Fibroblast of skin of right biceps (primary cell): ENCODE measurements at regions not wholly inside any gene's neighbourhood (a gene's known extent, or its start where the extent isn't known, plus 50 kb on each side); places are given as distances from the start of the nearest gene placed in this dataset.
"Not testable (repeated sequence)": the region's sequence is repeated elsewhere in the genome, so short reads cannot be mapped to it uniquely, and the experiment has no call there.

Experiments used
- DNase-seq: peaks from one replicate; pipeline ENCODE4 v3.0.0-alpha.2; 2013

DNA sequence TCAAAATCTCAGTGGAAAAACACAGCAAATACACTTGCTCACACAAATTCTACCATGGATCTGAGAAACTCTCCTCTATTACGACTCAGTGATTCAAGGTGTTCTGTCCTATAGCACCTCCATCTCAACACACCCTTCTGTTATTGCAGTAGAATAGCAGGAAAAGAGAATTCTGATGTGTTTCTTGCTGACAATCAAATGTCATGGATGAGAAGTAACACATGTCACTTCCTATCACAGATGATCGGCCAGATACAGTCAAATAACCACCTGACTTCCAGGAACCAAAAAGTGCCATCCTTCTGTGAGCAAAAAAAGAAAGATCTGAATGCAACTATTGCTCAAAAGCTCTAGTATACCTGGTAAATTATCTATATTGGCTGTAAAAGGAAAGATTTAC lies 734.2 kb upstream of the GBE1 start:
- DNase-seq = no peak

DNA sequence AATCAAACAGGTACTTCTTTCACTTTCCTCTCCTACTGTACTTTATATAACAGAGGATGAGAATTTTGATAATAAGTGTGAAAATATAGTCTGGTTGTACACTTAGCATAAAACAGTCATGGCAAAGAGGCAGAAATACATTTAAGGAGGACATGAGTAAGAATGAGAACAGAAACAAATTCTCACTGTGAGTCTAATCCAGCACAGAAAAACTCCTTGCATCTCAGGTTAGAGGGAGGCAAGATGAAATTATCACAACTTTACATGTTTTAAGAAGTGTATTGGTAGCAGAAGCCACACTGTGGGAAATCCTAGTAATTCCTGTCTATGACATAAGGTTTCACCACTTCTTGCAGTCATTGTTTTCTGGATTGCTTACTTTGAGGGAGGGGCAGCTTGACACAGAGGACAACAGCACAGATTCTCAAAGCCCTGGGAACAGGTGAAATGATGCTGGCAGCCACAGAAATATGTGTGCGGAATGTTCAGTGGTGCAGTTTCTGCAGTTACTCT lies 733.6 kb upstream of the GBE1 start:
- no peak for DNase-seq

DNA sequence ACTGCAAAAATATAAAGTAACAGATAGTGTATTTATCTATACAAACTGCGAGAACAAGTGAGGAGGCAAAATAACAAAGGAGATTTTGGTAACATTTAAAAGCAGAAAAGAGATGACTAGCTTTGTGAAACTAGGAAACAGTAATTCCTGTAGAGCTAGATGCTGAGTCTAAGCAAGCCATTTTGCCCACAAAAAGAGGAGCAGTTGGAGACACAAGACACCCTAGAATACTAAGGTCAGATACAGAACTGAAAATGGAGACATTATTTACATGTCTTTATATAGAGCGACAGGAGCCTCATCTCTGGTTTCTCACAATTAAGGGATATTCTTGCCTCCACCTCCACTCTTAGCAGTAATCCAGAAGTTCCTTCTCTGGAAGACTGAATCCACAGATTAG lies 732.4 kb upstream of the GBE1 start:
- DNase-seq = no peak

DNA sequence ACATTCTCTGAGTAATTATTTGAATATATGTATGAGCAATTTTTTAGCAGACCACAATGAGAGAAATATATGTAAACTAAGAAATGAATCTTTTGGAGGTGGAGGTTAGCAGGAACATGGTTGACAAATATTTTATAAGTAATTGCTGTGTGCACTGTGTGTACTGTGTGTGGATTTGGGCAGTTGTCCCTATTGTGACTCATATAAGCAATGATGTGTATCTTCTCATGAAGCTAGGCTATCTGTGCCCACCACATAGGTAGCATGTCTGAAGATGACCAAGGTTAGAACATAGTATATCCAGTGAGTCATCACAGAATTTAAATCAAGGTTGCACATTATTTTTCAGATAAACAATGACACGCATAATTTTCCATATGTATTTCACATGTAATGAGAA lies 713.9 kb upstream of the GBE1 start:
- DNase-seq = peak; percentile 55

DNA sequence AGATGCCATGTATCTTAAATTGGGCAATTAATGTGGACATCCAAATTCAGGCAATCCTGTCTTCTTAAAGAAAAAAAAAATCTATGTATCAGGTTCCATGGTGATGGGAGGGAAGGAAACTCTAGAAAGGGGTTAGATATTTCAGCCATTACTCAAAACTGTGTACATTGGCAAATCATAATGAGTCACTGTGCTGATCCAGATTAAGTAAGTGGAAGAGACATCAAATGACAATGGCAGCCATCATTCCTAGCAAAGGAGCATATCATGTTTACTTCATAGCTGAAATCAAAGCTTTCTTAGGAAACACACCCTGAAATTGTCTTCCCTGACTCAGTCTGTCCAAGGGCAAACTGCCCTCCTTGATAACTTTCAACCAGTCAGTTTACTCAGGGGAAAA lies 713.3 kb upstream of the GBE1 start:
- DNase-seq = peak; percentile 71

DNA sequence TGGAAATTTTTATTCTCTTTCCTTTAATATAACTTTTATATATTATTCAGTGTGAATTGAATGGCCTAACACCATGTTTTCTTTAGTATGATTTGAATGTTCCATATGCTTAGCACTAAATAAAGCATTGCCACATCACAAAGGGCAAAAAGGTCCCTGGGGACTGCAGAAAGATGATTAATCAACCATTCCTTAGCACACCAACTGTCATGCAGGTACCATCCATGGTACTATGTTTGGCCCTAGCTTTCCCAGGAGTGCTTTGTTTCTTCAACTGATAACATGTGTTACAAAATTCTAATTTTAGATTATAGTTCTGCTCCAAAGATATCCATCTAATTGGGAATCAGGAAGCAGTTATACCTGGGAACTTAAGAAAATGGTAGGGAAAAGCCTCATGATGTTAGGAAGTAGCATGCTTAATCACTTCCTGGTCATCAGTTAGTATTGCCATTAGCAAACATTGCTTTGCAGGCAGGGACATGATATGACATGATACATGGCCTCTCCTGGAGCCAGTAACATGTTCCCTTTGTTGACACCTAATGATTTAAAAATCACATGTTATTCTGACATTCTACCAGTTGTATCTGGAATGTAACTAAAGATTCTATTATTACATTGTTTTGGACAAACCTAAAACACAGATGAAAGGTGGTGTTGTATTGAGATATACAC lies 712.6 kb upstream of the GBE1 start:
- DNase-seq = no peak

DNA sequence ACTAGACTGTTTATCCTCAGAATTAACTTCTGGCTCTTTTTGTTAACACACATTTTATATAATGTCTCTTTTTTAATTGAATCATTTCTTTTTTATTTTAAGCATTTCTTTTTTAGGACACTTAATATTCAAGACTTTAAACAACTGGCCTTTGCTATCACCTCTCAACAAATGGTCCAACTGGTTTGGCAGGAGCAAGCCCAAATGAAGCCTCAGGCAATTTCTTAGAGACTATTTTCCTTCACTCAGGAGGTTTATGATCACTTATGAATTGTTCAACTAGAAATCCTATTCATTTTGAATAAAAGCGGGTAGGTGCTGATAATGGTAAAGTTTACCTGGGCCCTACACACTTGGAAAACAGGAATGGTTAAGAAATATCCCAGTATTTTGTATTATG lies 705.6 kb upstream of the GBE1 start:
- DNase-seq = no peak

DNA sequence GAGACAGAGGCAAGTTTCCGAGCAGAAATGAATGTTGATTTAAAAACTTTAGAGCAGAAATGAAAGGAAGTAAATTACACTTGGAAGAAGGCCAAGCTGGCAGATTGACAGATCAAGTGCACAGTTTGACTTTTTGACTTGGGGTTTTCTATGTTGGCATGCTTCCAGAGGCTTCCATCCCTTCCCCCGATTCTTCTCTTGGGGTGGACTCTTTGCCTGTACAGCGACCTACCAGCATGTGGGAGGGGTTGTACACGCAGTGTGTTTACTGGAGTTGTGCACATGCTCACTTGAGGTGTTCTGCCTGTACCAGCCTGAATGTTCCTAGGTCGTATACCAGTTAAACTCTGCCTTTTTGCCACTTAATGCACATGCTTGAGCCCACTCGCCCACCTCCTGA lies 701.5 kb upstream of the GBE1 start:
- DNase-seq = no peak

DNA sequence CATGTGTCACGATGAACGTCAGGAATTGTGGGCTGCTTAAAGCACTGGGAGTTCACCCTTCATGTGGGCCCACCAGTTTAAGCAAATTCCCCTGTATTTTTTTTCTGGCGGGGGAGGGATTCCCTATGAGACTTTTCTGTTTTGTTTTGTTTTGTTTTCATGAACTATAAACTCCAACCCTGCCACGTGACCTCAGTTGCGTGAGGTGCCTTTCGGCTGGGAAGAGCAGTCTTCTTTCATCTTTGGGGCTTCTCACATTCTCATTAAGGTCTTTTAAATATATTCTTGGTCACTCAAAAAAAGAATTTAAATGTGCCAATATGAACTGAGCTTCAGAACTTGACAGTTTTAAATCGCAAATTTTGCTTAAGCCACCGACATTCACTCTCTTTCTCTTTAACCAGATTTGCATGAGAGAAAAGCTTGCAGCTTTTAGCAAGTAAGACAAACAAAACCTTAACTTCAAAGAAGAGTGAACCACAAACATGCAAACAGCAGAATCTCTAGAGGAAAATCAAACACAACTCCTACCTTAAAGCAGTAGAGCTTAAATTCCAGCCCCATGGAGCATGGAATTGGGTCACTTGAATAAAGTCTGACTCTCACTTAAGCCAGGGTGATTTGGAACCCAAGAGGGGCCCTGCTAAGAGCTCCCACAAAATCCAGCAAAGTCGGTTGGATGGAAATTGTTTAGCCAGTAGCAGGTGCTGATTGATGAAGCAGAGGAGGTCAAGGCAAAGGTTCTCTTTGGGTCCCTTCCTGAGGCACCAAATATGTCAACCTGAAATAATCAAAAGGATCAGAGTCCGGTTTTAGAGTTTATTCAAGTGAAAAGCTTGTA lies 699.8 kb upstream of the GBE1 start:
- DNase-seq = no peak

DNA sequence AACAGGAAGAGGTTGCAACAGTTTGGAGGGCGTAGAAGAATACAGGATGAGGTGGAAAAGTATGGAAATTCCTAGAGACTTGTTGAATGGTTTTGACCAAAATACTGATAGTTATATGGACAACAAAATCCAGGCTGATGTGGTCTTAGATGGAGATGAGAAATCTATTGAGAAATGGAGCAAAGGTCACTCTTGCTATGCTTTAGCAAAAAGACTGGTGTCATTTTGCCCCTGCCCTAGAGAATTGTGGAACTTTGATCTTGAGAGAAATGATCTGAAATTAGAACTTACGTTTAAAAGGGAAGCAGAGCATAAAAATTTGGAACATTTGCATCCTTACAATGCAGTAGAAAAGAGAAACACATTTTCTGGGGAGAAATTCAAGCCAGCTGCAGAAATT lies 686.9 kb upstream of the GBE1 start:
- no peak for DNase-seq

DNA sequence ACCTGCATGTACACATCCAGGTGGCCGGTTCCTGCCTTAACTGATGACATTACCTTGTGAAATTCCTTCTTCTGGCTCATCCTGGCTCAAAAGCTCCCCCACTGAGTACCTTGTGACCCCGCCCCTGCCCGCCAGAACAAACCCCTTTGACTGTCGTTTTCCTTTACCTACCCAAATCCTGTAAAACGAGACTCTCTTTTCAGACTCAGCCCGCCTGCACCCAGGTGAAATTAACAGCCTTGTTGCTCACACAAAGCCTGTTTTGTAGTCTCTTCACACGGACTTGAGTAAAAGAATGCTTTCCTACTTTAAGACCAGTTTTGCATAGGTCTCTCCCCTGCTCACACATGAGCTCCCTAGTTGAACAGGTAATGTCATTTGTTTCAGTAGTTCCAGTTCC lies 667.4 kb upstream of the GBE1 start:
- not testable (repeated sequence) for DNase-seq

DNA sequence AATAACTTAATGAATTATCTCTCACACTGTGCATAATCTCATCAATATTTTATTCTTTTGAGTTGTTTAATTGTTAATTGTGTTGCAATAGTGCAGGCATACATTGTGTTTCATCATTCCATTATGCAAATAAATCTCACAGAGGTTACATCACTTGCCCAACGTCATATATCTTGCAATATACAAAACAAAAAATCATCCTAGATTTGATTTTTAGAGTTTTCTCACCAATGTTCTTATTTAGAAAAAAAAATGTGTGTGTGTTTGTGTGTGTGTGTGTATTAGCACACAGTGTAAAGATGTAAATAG lies 662.5 kb upstream of the GBE1 start:
- no peak for DNase-seq

DNA sequence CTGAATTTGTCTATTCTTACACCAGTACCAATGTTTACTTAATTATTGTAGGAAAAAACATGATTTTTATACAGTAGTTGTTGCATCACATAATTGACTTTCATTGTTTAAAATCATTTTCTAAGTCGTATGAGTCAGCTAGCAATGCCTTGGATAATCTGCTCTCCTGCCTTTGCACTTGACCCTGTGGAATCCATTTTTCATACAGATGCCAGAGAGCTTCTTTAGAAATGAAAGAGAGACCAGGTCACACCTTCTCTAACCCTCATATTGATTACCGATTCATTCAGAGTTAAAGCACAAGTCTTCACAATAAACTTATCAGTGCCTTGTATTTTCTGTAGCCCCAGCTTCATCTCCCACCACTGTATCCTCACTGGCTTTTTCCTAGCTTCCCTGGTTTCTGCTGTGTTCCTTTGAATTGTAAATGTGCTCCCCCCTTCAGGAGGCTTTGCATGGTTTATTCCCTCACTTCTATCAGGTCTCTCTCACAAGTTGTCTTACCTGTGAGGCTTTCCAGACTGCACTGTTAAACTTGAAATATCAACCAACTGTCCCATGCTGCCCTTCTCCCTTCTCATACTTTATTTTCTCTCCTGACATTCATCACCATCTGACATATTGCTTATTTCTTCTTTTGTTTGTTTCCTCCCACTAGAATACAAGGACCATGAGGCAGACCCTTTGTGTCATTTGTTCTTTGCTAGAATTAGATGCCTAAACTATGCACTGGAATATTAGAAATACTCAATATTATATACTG lies 662.0 kb upstream of the GBE1 start:
- DNase-seq = no peak

DNA sequence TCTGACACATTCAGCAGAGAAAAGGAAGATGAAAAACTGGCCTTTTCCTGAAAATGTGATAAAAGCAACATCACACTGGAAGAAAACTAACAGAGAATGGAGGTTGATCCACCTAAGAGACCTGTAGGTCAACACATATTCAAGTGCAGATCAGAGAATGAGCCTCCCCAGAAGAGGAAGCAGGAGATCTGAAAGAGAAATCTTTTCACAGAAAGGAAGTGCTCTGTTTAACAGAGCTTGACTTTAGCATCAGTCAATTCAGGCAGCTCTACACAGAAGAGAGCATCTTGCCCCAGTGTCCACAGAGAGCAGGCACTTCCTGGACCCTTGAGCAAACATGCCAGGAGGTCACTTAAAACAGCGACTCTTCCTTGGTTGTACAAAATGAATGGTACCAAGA lies 655.4 kb upstream of the GBE1 start:
- DNase-seq = no peak

DNA sequence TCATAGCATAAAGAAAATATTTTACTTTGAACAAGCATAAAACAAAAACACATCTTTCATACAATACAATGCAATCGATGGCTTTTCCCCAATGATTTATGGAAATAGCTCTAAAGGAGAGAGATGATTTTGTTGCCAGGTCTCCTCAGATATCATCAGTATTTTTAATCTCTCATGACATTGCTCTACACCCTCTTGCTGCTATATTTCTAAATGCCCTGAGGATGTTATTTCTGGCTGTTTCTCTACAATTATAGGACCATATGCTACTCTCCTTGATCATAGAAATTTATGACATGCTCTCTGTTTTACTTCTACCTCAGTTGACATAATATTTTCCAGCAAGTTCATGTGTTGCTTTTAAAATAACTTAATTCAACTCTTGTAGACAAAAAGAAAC lies 654.9 kb upstream of the GBE1 start:
- DNase-seq = no peak

DNA sequence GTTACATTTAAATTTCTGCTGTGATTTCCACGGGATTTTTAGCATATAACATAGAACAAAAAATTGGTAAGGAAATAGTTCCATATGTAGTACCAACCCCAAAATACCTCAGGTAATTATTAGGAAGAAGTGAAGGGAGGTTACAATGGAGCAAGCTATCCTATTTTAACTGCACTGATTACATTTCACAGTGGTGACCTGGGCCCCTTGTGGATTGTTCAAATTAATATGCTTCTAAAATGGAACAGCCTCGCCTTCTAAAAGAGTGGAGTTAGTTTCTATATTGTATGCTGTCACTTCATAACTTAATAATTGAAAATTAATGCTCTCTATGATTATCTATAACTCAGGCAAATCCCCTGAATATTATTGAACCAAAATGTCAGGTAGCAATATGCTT lies 651.7 kb upstream of the GBE1 start:
- DNase-seq = no peak

DNA sequence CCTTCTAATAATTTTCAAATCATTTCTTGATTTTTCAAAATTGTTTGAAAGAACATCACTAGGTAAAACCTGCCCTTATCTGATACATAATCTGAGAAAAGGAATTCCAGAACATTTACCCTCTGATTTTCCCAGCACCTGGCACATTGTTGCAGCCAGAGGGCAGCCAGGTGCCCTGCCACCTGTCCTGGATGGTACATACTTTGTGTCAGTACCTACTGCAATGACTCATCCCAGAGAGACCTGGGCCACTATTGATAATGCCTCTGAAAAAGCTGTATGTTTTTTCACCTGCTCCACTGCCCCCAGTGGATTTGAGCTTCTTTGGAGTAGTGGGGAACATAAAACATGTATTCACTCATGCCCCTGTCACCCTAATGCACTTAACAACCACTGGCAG lies 648.9 kb upstream of the GBE1 start:
- no peak for DNase-seq

DNA sequence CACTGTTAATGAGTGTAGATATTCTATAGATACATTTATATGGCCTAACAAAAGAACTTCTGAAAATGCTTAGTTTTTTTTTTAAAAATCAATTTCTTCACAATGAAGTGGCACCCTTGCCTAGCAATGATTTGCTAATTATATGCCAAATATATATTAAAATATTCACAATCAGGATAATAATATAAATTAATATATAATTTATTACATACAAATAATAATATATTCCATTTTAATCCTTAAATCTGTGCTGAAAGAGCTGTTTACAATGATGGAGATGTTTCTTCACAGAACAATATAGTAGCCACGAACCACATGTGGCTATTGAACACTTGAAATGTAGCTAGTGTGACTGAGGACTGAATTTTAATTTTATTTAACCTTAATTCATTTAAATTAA lies 648.4 kb upstream of the GBE1 start:
- DNase-seq = no peak

DNA sequence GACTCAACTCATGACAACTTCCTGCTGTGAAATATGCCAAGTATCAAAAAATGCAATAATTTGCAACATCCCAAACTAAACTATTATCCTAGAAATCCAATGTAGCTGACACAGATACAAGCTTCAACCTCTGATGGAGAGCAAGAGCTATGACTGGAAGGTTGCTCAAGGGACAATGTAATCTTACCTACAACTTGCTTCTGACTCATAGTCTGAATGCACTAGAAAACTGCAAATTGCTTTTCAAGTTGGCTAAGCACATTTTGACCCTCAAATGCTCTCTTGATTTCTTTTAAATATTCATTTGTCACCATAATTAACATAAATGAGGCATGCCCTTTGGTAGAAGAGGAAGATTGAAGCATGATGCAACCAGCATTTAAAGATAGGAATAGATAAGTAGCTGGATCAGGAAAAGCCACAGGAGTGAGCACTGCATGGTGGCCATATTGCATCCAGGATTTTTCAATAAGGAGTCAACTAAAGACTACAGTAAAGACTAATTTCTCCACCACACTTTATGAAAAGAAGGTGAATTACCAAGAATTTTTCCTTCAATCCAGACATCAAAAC lies 630.8 kb upstream of the GBE1 start:
- DNase-seq = no peak

DNA sequence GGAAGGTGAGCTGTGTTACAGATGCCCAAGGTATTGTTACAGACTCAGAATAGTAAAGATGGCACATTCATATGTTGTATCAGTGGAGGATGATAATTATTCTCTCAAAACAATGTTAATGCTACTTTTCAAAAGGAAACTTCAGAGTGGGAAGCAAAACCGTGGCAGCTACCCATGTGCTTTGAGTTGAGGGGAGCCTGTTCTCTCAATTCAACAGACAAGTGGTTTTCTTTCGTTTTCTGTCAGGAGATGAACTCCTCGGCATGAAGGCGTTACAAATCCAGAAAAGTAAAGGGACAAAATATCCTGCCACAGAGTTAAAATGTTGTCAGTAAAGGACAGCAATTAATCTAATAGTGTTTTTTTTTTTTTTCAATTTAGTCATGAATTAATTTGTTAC lies 629.4 kb upstream of the GBE1 start:
- no peak for DNase-seq

DNA sequence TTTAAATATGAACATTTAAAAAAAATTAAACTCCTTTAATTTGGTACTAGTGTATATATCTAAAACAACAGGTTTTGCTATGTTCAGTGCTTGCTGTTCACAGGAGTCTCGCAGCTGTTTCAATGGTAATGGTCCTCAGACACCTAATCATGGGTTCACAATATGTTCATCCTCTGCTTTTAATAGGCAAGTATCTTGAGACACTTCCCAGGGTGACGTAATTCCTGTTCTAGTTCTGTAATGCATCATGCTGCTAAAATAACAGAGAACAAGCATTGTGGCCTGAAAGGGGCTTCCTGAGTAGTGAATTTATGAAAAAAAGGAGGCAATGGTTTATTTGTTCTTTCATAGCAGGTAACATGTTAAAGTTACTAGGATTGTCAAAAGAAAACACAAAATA lies 625.2 kb upstream of the GBE1 start:
- no peak for DNase-seq

DNA sequence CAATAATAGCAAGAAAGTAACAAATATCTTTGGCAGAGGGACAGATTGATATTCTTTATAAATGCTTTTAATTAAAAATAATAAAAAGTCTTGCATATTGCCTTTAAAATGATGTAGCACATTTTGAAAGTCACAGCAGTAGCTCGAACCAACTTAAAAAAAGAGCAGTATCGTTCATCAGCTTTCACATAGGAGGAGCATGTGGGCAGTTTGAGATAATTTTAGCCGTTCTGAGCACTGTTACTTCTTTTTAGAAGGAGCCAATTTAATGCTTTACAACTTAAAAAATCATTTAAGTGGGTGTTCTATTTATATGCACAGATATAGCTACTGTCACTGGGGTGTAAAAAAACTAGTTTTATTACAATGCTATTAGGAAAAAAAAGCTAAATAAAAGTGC lies 622.7 kb upstream of the GBE1 start:
- DNase-seq = no peak

DNA sequence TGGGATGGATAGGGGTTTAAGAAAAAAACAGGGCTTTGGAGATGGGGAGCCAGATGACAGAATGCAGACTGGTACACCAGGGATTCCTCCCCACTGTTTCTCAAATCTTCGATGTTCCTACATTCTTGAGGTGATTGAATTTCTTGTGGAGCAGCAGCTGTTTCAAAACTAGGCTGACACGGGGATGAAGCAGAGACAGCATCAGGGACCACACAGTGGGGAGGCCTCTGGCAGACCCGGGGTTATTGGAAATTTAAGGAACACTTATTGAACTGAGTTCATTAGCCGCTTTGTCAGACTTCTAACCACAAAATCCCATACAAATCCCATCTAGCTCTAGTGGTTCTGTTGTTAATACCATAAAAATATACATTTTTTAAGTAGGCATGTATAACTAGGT lies 621.4 kb upstream of the GBE1 start:
- DNase-seq = no peak

DNA sequence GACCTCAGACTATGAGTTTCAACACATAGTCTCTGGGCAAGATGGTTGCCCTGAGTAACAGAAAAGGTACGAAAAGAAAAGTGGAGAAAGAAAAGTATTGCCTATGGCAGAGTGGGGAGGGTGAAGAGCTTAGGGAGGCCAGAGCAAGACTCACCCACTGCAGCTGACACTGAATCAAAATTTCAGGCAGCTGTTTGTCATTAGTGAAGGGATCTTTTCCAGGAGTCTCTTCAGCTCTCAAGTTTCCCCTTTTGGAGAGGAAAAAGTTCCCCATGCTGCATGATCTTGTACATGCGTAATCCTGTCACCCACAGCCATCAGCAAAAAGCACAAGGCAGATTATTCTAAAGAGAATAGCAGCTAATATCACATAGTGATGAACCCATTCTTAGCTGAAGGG lies 616.9 kb upstream of the GBE1 start:
- no peak for DNase-seq
